ENCODE measurements at regions not wholly inside any gene's neighbourhood (a gene's known extent, or its start where the extent isn't known, plus 50 kb on each side); places are given as distances from the start of the nearest gene placed in this dataset.

GRCh38 chr18:61727241-61728193, 165.3 kb downstream of the RNF152 start:
- no peak for DNase-seq

DNA sequence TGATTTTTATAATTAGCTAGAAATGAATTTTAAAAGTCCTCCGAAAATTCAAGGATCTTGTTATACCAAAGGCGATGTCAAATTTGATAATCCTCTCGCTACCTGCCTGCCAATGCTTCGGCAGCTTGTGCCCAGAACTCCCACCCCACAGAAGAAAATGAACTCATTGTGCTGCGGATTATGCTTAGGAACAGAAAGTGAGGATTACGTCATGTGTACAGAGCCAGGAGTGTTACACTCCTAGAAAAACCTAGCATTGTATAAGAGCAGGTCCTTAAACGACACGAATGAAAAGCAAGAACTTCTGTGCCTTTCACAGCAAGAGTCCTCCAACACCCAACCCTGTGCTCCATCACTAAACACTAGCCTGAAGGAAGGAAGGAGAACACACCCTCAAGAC, 168.3 kb downstream of the RNF152 start:
- DNase-seq = no peak

- DNase-seq = no peak
Measured at GRCh38 chr18:61722247-61722646, 170.6 kb downstream of the RNF152 start.

GRCh38 chr18:61720496-61720895, 172.3 kb downstream of the RNF152 start:
- DNase-seq = no peak

DNA sequence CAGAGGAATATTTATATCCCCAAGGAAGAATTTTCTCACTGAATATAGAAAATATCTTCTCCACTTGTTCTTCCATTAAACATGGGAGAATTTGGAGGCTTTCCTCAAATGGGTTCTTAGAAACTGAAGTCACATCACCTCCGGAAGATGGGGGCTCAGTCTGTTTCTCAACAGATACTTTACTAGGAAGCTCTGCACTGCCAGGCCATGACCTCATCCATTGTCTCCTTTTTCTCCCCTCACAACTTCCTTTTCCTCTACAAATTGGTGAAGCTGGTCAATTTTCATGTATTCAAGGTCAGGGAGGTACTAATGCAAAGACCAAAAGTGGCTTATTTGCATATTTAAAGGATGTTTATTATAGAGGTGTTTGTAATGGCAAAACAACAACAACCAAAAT, 173.1 kb downstream of the RNF152 start:
- no peak for DNase-seq

- DNase-seq = no peak
Measured at GRCh38 chr18:61718944-61719343, 173.9 kb downstream of the RNF152 start.

GRCh38 chr18:61714421-61714820, 178.4 kb downstream of the RNF152 start:
- DNase-seq = no peak

DNA sequence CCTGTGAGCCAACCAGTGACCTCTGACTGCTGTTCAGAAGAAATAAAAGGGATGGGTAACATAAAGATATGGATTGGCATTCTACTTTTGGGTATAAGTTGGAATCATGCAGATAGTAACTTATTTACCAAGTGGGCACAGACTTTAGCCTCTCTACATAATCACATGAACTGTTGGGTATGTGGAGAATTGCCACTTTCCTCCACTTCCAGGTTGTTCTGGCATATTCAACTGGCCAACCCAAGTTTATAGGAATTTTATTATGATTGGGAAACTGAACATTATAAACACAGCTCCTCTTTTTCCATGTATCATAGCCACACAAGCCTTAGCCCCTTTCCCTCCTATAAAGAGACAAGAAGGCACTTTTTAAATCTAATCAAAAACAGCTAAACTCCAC, 179.3 kb downstream of the RNF152 start:
- no peak for DNase-seq

DNA sequence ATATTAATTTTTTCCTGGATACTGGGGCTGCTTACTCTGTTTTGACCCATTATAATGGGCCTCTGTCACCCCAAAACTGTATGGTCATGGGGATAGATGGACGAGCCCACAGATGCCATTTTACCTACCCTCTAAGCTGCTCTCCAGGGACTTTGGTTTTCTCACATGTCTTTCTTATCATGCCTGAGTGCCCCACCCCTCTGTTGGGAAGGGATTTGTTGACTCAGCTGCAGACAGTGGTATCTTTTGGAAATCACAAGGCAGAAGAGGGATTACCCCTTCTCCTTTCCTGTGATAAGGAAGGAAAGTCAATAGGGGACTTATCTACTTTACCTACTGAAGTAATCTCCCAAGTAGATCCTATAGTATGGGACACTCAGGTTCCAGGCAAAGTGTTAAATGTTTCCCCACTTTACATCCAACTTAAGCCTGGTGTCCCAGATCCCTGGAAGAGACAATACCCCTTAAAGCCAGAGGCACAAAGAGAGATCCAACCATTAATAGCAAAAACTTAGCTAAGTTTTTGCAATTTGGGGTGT, 182.7 kb downstream of the RNF152 start:
- DNase-seq = no peak

GRCh38 chr18:61706276-61706915, 186.4 kb downstream of the RNF152 start:
- DNase-seq = no peak

GRCh38 chr18:61703508-61703907, 189.3 kb downstream of the RNF152 start:
- DNase-seq = no peak

GRCh38 chr18:61702007-61702406, 190.8 kb downstream of the RNF152 start:
- no peak for DNase-seq

GRCh38 chr18:61699397-61700110, 193.3 kb downstream of the RNF152 start:
- DNase-seq = no peak

- no peak for DNase-seq
Measured at GRCh38 chr18:61697306-61697909, 195.4 kb downstream of the RNF152 start.

DNA sequence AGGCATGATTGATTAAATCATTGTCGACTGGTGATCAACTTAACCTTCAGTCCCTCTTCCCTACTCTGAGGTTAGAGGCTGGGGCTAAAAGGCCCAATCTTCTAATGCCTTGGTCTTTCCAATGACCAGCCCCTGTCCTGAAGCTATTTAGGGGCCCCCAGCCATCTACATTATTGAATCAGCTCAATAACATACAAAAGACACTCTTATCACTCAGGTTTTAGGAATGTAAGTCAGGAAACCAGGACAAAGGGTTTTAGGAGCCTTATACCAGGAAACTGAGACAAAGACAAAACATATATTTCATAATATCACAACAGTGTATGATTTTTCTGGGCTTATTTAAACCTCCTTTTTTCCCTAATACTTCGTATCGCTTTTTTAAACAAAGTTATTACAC, 198.6 kb downstream of the RNF152 start:
- DNase-seq = no peak

DNA sequence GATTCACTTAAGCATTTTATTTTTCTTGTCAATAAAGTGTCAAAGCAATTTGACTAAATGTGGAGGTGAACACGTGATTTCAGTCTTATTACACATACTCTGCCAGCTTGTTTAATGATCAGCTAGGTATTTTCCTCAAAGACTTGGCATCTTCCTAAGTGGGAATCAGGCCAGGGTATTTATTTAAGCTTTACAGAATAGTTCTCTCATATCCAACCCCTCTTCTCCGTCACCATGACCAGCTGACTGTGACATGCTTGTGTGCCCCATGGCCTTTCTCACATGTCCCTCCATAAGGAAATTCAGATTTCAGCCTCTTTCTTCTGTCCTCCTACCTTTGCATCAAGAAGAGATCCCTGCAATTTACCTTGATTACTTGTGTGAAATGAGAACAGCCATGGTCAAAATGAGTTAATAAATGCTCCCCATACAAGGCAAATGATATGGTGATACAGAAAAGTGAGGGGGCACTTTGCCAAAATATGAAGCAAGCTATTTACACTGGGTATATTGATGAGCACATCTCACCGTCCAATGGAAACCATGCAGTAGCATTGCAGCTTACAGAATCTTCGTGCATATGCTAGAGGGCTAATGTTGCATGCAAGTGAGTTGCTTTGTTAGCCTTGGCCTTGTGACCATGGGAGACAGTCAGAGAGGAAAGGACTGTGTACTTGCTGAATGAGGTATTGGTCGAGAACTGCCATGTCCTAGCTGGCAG, 202.2 kb downstream of the RNF152 start:
- DNase-seq = no peak

DNA sequence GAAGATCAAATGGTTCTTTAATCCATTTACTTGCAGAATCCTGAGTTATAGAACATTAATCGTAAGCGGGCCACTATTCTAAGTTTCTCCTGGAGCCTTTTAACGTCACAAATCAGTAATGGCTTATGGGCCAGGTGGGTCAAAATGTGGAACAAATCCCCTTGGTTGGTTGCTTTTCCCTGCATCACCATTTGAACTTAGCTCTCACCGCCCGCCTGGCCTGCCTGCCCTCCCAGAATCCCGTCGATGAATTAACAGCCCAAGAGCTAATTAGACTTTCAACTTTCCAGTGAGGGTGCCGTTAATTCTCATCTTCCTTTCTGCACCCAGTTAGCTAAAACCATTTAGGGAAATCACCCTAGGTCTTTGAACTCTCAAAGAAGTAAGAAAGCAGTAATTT, 205.5 kb downstream of the RNF152 start:
- no peak for DNase-seq

DNA sequence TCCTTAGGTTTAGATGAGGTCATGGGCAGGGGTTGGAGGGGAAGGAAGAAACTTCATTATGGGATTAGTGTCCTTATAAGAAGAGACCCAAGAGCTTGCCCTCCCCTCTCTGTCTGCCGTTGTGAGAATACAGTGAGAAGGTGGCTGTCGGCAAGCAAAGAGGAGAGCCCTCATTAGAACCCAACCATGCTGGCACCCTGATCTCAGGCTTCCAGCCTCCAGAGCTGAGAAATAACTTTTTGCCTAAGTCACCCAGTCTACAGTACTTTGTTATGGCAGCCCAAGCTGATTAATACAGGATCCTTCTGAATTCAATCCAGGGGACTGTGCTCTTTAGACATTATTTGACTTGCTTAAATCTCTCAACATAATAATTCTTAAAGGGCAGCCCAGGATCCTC, 209.0 kb downstream of the RNF152 start:
- no peak for DNase-seq

- no peak for DNase-seq
Measured at GRCh38 chr18:61681065-61681464, 211.7 kb downstream of the RNF152 start.

GRCh38 chr18:61679836-61680235, 213.0 kb downstream of the RNF152 start:
- DNase-seq = no peak

- no peak for DNase-seq
Measured at GRCh38 chr18:61677435-61677970, 215.3 kb downstream of the RNF152 start.

Data from SHP77 (cell line).